ENCODE measurements at regions not wholly inside any gene's neighbourhood (a gene's known extent, or its start where the extent isn't known, plus 50 kb on each side); places are given as distances from the start of the nearest gene placed in this dataset.

GRCh38 chr18:77967791-77968190 is 718.1 kb downstream of the GALR1 start:
- no peak for DNase-seq
- no peak for TF ChIP-seq GATA1 (IDR thresholded peaks at IDR 0.05; ENCODE audit: low read depth, low read length)
- no peak for TF ChIP-seq POLR2A (IDR thresholded peaks at IDR 0.05; ENCODE audit: low read length)

- TF ChIP-seq GATA1 (IDR thresholded peaks at IDR 0.05; ENCODE audit: low read depth, low read length) = no peak
- TF ChIP-seq POLR2A (IDR thresholded peaks at IDR 0.05; ENCODE audit: low read length) = no peak
Observed at GRCh38 chr18:77969972-77970371, 720.3 kb downstream of the GALR1 start.

GRCh38 chr18:77970814-77971213 is 721.2 kb downstream of the GALR1 start:
- DNase-seq = no peak
- TF ChIP-seq POLR2A (IDR thresholded peaks at IDR 0.05; ENCODE audit: low read length) (no peak), GATA1 (IDR thresholded peaks at IDR 0.05; ENCODE audit: low read depth, low read length) (no peak)

More at GRCh38 chr18:77969972-77970371, 720.3 kb downstream of the GALR1 start:
- no peak for DNase-seq

- TF ChIP-seq GATA1 (IDR thresholded peaks at IDR 0.05; ENCODE audit: low read depth, low read length) = no peak
- TF ChIP-seq POLR2A (IDR thresholded peaks at IDR 0.05; ENCODE audit: low read length) = no peak
- DNase-seq = no peak
Observed at GRCh38 chr18:77973745-77974144, 724.1 kb downstream of the GALR1 start.

- TF ChIP-seq GATA1 (IDR thresholded peaks at IDR 0.05; ENCODE audit: low read depth, low read length) (no peak), POLR2A (IDR thresholded peaks at IDR 0.05; ENCODE audit: low read length) (no peak)
- DNase-seq = no peak
Observed at GRCh38 chr18:77974329-77974728, 724.7 kb downstream of the GALR1 start.

GRCh38 chr18:77977331-77977730 is 727.7 kb downstream of the GALR1 start:
- no peak for DNase-seq
- TF ChIP-seq POLR2A (IDR thresholded peaks at IDR 0.05; ENCODE audit: low read length) (no peak), GATA1 (IDR thresholded peaks at IDR 0.05; ENCODE audit: low read depth, low read length) (no peak)

GRCh38 chr18:77980275-77980674 is 730.6 kb downstream of the GALR1 start:
- no peak for TF ChIP-seq POLR2A (IDR thresholded peaks at IDR 0.05; ENCODE audit: low read length)
- no peak for TF ChIP-seq GATA1 (IDR thresholded peaks at IDR 0.05; ENCODE audit: low read depth, low read length)
- no peak for DNase-seq

- DNase-seq = no peak
- TF ChIP-seq POLR2A (IDR thresholded peaks at IDR 0.05; ENCODE audit: low read length) (no peak), GATA1 (IDR thresholded peaks at IDR 0.05; ENCODE audit: low read depth, low read length) (no peak)
Observed at GRCh38 chr18:77981874-77982273, 732.2 kb downstream of the GALR1 start.

- TF ChIP-seq POLR2A (IDR thresholded peaks at IDR 0.05; ENCODE audit: low read length) (no peak), GATA1 (IDR thresholded peaks at IDR 0.05; ENCODE audit: low read depth, low read length) (no peak)
Observed at GRCh38 chr18:77983270-77983669, 733.6 kb downstream of the GALR1 start.

GRCh38 chr18:77984178-77984577 is 734.5 kb downstream of the GALR1 start:
- TF ChIP-seq POLR2A (IDR thresholded peaks at IDR 0.05; ENCODE audit: low read length) (no peak), GATA1 (IDR thresholded peaks at IDR 0.05; ENCODE audit: low read depth, low read length) (no peak)
- DNase-seq = no peak

More at GRCh38 chr18:77983270-77983669, 733.6 kb downstream of the GALR1 start:
- no peak for DNase-seq

GRCh38 chr18:77984833-77985232 is 735.2 kb downstream of the GALR1 start:
- no peak for DNase-seq
- TF ChIP-seq GATA1 (IDR thresholded peaks at IDR 0.05; ENCODE audit: low read depth, low read length) (no peak), POLR2A (IDR thresholded peaks at IDR 0.05; ENCODE audit: low read length) (no peak)

- no peak for TF ChIP-seq GATA1 (IDR thresholded peaks at IDR 0.05; ENCODE audit: low read depth, low read length)
- DNase-seq = no peak
Observed at GRCh38 chr18:77985526-77986281, 736.1 kb downstream of the GALR1 start.

- TF ChIP-seq GATA1 (IDR thresholded peaks at IDR 0.05; ENCODE audit: low read depth, low read length) (no peak), POLR2A (IDR thresholded peaks at IDR 0.05; ENCODE audit: low read length) (no peak)
Observed at GRCh38 chr18:77990131-77990530, 740.5 kb downstream of the GALR1 start.

GRCh38 chr18:77990901-77991300 is 741.3 kb downstream of the GALR1 start:
- TF ChIP-seq GATA1 (IDR thresholded peaks at IDR 0.05; ENCODE audit: low read depth, low read length) (no peak), POLR2A (IDR thresholded peaks at IDR 0.05; ENCODE audit: low read length) (no peak)
- DNase-seq = no peak

More at GRCh38 chr18:77990131-77990530, 740.5 kb downstream of the GALR1 start:
- DNase-seq = no peak

- no peak for TF ChIP-seq POLR2A (IDR thresholded peaks at IDR 0.05; ENCODE audit: low read length)
- no peak for TF ChIP-seq GATA1 (IDR thresholded peaks at IDR 0.05; ENCODE audit: low read depth, low read length)
- DNase-seq = no peak
Observed at GRCh38 chr18:77992057-77992456, 742.4 kb downstream of the GALR1 start.

Data from erythroblast (primary cell).